Hepatocyte (in vitro differentiated cells): ENCODE measurements at regions not wholly inside any gene's neighbourhood (a gene's known extent, or its start where the extent isn't known, plus 50 kb on each side); places are given as distances from the start of the nearest gene placed in this dataset.

ENCODE experiments used
- EZH2 ChIP-seq: fragments of 200-600 bp; sonication (generic); IDR thresholded peaks from 2 replicates; pipeline ENCODE4 v1.6.1; 2016; ENCODE audit warnings: antibody characterized with exemption, mild to moderate bottlenecking, borderline replicate concordance
- EZH2phosphoT487 ChIP-seq: fragments of 200-600 bp; sonication (generic); IDR thresholded peaks from one replicate; pipeline ENCODE4 v1.6.1; 2018; ENCODE audit warnings: antibody characterized with exemption, mild to moderate bottlenecking, low read depth, moderate library complexity; ENCODE audit not compliant: unreplicated experiment, severe bottlenecking
- TF ChIP-seq, protein P1 (sequence below): fragments of 200-600 bp; sonication (generic); IDR thresholded peaks from 2 replicates; pipeline ENCODE4 v1.5.1; 2016; ENCODE audit warnings: antibody characterized with exemption, mild to moderate bottlenecking; ENCODE audit not compliant: poor library complexity

DNA sequence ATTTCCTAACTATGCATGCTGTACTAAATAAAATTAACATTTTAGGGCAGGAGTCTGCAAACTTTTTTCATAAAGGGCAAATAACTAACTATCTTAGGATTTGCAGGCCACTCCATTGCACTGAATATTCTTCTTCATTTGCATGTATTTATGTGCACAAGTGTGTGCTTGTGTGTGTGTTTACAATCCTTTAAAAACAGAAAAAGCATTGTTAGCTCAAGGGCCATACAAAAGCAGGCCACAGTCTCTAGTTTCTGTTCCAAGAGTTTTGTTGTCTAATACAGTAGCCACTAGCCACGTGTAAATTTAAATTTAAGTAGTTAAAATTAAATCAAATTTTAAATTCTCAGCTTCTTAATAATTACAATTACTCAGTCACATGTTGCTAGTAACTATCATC, 621.8 kb downstream of the TMA16 start:
- TF ChIP-seq, protein P1, sequence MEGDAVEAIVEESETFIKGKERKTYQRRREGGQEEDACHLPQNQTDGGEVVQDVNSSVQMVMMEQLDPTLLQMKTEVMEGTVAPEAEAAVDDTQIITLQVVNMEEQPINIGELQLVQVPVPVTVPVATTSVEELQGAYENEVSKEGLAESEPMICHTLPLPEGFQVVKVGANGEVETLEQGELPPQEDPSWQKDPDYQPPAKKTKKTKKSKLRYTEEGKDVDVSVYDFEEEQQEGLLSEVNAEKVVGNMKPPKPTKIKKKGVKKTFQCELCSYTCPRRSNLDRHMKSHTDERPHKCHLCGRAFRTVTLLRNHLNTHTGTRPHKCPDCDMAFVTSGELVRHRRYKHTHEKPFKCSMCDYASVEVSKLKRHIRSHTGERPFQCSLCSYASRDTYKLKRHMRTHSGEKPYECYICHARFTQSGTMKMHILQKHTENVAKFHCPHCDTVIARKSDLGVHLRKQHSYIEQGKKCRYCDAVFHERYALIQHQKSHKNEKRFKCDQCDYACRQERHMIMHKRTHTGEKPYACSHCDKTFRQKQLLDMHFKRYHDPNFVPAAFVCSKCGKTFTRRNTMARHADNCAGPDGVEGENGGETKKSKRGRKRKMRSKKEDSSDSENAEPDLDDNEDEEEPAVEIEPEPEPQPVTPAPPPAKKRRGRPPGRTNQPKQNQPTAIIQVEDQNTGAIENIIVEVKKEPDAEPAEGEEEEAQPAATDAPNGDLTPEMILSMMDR: no peak
- TF ChIP-seq EZH2 (no peak), EZH2phosphoT487 (no peak)
